A549 (cell line): ENCODE measurements at regions not wholly inside any gene's neighbourhood (a gene's known extent, or its start where the extent isn't known, plus 50 kb on each side); places are given as distances from the start of the nearest gene placed in this dataset.

Source experiments
- EP300 ChIP-seq, 2 experiments: fragments of >200 bp; sonication (Bioruptor Twin); formaldehyde crosslinking; IDR thresholded peaks; 2 replicates in 1 of 2; 3 replicates in 1 of 2; pipeline ENCODE4 v1.6.1; 2016 to 2017
- JUN ChIP-seq, 2 experiments: fragments of >200 bp; sonication (Bioruptor Twin); formaldehyde crosslinking; IDR thresholded peaks; 2 replicates in 1 of 2; 3 replicates in 1 of 2; pipeline ENCODE4 v1.6.1; 2016 to 2017
- KDM1A ChIP-seq: fragments of 200-600 bp; sonication (generic); IDR thresholded peaks from 2 replicates; pipeline ENCODE4 v1.6.1; 2016; ENCODE audit warnings: low read depth, mild to moderate bottlenecking
- MAFK ChIP-seq: fragments of 450-650 bp; IDR thresholded peaks from 2 replicates; pipeline ENCODE4 v1.6.1; 2014; ENCODE audit not compliant: partially characterized antibody
- MAX ChIP-seq: IDR thresholded peaks from 2 replicates; pipeline ENCODE4 v1.6.1; 2012
- MAZ ChIP-seq: fragments of 150-350 bp; IDR thresholded peaks from 2 replicates; pipeline ENCODE4 v1.6.1; 2014; ENCODE audit warnings: antibody characterized with exemption, low read depth, low read length, borderline replicate concordance
- NR3C1 ChIP-seq: fragments of >200 bp; sonication (Bioruptor Twin); formaldehyde crosslinking; IDR thresholded peaks from 3 replicates; pipeline ENCODE4 v1.6.1; 2017
- PBX3 ChIP-seq: IDR thresholded peaks from 2 replicates; pipeline ENCODE4 v1.6.1; 2012
- RFX5 ChIP-seq: fragments of 450-650 bp; IDR thresholded peaks from 2 replicates; pipeline ENCODE4 v1.7.1; 2014; ENCODE audit warnings: antibody characterized with exemption, mild to moderate bottlenecking, moderate library complexity
- TF ChIP-seq, protein P1 (sequence below): fragments of >200 bp; sonication (Bioruptor Twin); formaldehyde crosslinking; IDR thresholded peaks from 3 replicates; pipeline ENCODE4 v1.5.1; 2016

DNA sequence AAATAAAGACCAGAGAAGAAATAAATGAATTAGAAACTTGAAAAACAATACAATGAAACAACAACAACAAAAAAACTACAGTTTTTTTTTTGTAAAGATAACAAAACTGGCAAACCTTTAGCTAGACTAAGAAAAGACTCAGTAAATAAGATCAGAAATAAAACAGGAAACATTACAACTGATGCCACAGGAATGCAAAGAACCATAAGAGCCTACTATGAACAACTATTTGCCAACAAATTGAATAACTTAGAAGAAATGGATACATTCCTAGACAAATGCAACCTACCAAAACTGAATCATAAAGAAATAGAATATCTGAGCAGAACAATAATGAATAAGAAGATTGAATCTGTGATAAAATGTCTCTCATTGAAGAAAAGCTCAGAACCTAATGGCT is 742.0 kb downstream of the ADGRL2 start:
- TF ChIP-seq EP300 (IDR thresholded peaks at IDR 0.05) (no peak), JUN (IDR thresholded peaks at IDR 0.05) (no peak), MAX (no peak), PBX3 (no peak), MAZ (no peak), KDM1A (no peak), MAFK (no peak), RFX5 (no peak), NR3C1 (no peak)
- TF ChIP-seq, protein P1, sequence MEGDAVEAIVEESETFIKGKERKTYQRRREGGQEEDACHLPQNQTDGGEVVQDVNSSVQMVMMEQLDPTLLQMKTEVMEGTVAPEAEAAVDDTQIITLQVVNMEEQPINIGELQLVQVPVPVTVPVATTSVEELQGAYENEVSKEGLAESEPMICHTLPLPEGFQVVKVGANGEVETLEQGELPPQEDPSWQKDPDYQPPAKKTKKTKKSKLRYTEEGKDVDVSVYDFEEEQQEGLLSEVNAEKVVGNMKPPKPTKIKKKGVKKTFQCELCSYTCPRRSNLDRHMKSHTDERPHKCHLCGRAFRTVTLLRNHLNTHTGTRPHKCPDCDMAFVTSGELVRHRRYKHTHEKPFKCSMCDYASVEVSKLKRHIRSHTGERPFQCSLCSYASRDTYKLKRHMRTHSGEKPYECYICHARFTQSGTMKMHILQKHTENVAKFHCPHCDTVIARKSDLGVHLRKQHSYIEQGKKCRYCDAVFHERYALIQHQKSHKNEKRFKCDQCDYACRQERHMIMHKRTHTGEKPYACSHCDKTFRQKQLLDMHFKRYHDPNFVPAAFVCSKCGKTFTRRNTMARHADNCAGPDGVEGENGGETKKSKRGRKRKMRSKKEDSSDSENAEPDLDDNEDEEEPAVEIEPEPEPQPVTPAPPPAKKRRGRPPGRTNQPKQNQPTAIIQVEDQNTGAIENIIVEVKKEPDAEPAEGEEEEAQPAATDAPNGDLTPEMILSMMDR: no peak
